NCI-H510A treated with DMSO at 0.1 percent for 48 hours (cell line): ENCODE measurements at regions not wholly inside any gene's neighbourhood (a gene's known extent, or its start where the extent isn't known, plus 50 kb on each side); places are given as distances from the start of the nearest gene placed in this dataset.
"Not testable (repeated sequence)": the region's sequence is repeated elsewhere in the genome, so short reads cannot be mapped to it uniquely, and the experiment has no call there.

ENCODE experiments used
- DNase-seq: peaks from one replicate; lab custom pipeline; 2025; lab: John Stamatoyannopoulos, UW

GRCh38 chr10:23870651-23871610 lies 338.0 kb upstream of the KIAA1217 start:
- no peak for DNase-seq

- no peak for DNase-seq
These were observed 336.6 kb upstream of the KIAA1217 start for GRCh38 chr10:23872290-23872689.

- no peak for DNase-seq
These were observed 331.1 kb upstream of the KIAA1217 start for GRCh38 chr10:23877791-23878320.

GRCh38 chr10:23884670-23885069 lies 324.3 kb upstream of the KIAA1217 start:
- no peak for DNase-seq

- DNase-seq: no peak
These were observed 323.1 kb upstream of the KIAA1217 start for GRCh38 chr10:23885853-23886252.

- DNase-seq: no peak
These were observed 322.6 kb upstream of the KIAA1217 start for GRCh38 chr10:23886355-23886754.

- no peak for DNase-seq
These were observed 317.6 kb upstream of the KIAA1217 start for GRCh38 chr10:23891301-23891700.

GRCh38 chr10:23892296-23892695 lies 316.6 kb upstream of the KIAA1217 start:
- no peak for DNase-seq

GRCh38 chr10:23897267-23897666 lies 311.7 kb upstream of the KIAA1217 start:
- no peak for DNase-seq

- DNase-seq: no peak
These were observed 311.1 kb upstream of the KIAA1217 start for GRCh38 chr10:23897861-23898260.

GRCh38 chr10:23899166-23899565 lies 309.8 kb upstream of the KIAA1217 start:
- DNase-seq: no peak

- no peak for DNase-seq
These were observed 298.6 kb upstream of the KIAA1217 start for GRCh38 chr10:23910291-23910690.

GRCh38 chr10:23912884-23913404 lies 296.0 kb upstream of the KIAA1217 start:
- DNase-seq: no peak

GRCh38 chr10:23914641-23915040 lies 294.3 kb upstream of the KIAA1217 start:
- DNase-seq: no peak

GRCh38 chr10:23917251-23917840 lies 291.6 kb upstream of the KIAA1217 start:
- no peak for DNase-seq

- DNase-seq: no peak
These were observed 290.7 kb upstream of the KIAA1217 start for GRCh38 chr10:23918090-23918723.

- DNase-seq: no peak
These were observed 290.1 kb upstream of the KIAA1217 start for GRCh38 chr10:23918839-23919238.

GRCh38 chr10:23927576-23928325 lies 281.2 kb upstream of the KIAA1217 start:
- DNase-seq: no peak

- not testable (repeated sequence) for DNase-seq
These were observed 274.9 kb upstream of the KIAA1217 start for GRCh38 chr10:23934023-23934422.

GRCh38 chr10:23945845-23946244 lies 263.1 kb upstream of the KIAA1217 start:
- DNase-seq: no peak

- no peak for DNase-seq
These were observed 257.1 kb upstream of the KIAA1217 start for GRCh38 chr10:23951841-23952240.
